HTR-8/SVneo (cell line): ENCODE measurements at regions not wholly inside any gene's neighbourhood (a gene's known extent, or its start where the extent isn't known, plus 50 kb on each side); places are given as distances from the start of the nearest gene placed in this dataset.
"Not testable (repeated sequence)": the region's sequence is repeated elsewhere in the genome, so short reads cannot be mapped to it uniquely, and the experiment has no call there.

Experiments used
- DNase-seq: peaks from one replicate; pipeline ENCODE4 v3.0.0; 2011; ENCODE audit warnings: low spot score, mixed read lengths; ENCODE audit not compliant: insufficient read length
- FAIRE-seq: peaks from 2 replicates; lab custom pipeline; 2011; peaks lifted over from hg19 to GRCh38; lab: Jason Lieb, UNC

GRCh38 chr16:72658888-72659717 is 388.8 kb downstream of the ZFHX3 start:
- no peak for FAIRE-seq

GRCh38 chr16:72657791-72658190 is 390.1 kb downstream of the ZFHX3 start:
- no peak for FAIRE-seq

More at GRCh38 chr16:72658888-72659717, 388.8 kb downstream of the ZFHX3 start:
- no peak for DNase-seq

GRCh38 chr16:72657164-72657563 is 390.8 kb downstream of the ZFHX3 start:
- FAIRE-seq, result no peak
- DNase-seq, result no peak

More at GRCh38 chr16:72657791-72658190, 390.1 kb downstream of the ZFHX3 start:
- DNase-seq, result no peak

- DNase-seq (no peak), FAIRE-seq (no peak)
These were observed 393.4 kb downstream of the ZFHX3 start for GRCh38 chr16:72654535-72654934.

DNA sequence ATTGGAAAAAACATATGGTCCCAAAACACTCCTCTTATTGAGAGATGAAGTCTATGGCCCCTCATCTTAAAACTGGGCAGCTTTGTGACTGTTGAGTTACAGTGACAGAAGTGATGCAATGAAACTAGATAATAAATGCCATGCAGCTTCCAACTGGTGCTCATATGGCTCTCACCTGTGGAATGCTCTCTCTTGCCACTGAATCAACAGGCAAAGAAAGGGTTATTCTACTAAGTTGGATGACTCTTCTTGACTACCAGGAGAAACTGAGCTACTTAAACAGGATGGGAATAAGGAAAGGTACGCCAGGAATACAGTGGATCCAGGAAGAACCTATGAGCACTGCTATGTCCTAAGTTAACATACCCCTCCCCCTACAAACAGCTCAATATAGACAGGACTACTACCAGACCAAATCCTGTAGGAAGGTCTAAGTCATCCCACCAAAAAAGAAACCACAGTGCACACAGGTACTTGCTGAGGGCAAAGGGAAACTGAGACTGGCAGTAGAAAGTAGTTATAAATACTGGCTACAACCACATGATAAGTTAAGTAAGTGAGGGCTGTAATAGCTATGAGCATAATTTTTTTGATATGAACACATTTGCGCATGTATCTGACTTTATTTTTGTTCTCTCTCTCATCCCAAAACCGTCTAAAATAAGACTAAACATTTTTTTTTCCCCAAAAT is 398.5 kb downstream of the ZFHX3 start:
- FAIRE-seq (no peak), DNase-seq (no peak)

- no peak for FAIRE-seq
- no peak for DNase-seq
These were observed 401.3 kb downstream of the ZFHX3 start for GRCh38 chr16:72646615-72647014.

- no peak for FAIRE-seq
These were observed 402.4 kb downstream of the ZFHX3 start for GRCh38 chr16:72645538-72645937.

DNA sequence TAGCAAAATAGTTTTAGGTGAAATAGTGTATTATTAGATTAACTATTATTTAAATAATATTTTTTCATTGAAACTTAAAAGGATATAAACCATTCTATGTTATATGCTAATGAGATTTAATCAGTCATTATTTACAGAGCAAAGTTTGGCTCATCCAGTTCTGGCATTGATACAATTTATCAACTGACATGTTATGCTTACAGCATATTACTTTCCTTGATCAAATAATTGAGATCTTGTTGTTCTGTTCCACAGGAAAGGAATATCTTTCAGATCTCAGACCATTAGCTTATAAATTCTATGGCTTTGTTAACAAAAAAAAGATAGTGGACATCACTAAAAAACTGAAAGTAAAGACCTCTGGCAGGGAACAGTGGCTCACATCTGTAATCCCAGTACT is 403.0 kb downstream of the ZFHX3 start:
- FAIRE-seq, result no peak
- no peak for DNase-seq

More at GRCh38 chr16:72645538-72645937, 402.4 kb downstream of the ZFHX3 start:
- no peak for DNase-seq

GRCh38 chr16:72639494-72639893 is 408.4 kb downstream of the ZFHX3 start:
- FAIRE-seq, result no peak
- no peak for DNase-seq

DNA sequence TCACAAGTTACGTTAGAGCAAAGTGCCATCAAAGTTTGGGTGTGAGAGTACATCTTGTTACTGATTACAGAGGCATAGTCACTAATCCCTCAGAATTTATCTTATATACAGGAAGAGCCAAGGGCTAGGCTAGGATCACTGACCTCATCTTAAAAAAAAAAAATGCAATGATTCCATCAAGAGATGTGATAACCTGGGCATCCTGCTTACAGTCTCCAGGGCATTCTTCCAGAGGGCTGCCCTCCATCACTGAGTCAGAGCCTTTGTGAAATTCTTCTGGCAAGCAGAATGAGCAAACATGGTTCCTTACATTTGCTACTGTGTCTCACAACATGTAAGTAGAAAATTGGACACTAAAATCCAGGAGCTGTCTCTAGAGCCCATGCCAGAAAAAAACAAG is 410.6 kb downstream of the ZFHX3 start:
- peak; percentile 49 for FAIRE-seq

DNA sequence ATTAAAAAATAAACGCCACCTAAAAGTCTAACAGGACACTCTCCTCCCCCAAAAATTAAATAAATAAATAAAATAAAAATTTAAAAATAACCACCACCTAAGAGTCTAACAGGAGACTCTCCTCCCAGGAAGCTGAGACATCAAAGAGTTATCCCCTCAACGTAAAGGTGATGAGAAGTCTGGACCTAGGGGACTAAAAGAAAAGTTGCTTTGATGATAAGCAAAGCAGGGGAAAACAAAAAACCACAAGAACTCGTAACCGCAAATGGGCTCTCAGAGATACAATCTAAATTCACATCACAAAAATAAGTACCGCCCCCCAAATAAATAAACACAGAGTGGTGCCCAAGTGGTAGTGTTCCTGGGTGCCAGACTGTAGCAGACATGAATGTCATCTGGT is 412.2 kb downstream of the ZFHX3 start:
- FAIRE-seq (no peak), DNase-seq (no peak)

More for the DNA sequence above, 410.6 kb downstream of the ZFHX3 start:
- DNase-seq, result peak; percentile 54

- FAIRE-seq (peak; percentile 46), DNase-seq (peak; percentile 10)
These were observed 412.8 kb downstream of the ZFHX3 start for GRCh38 chr16:72635104-72635503.

DNA sequence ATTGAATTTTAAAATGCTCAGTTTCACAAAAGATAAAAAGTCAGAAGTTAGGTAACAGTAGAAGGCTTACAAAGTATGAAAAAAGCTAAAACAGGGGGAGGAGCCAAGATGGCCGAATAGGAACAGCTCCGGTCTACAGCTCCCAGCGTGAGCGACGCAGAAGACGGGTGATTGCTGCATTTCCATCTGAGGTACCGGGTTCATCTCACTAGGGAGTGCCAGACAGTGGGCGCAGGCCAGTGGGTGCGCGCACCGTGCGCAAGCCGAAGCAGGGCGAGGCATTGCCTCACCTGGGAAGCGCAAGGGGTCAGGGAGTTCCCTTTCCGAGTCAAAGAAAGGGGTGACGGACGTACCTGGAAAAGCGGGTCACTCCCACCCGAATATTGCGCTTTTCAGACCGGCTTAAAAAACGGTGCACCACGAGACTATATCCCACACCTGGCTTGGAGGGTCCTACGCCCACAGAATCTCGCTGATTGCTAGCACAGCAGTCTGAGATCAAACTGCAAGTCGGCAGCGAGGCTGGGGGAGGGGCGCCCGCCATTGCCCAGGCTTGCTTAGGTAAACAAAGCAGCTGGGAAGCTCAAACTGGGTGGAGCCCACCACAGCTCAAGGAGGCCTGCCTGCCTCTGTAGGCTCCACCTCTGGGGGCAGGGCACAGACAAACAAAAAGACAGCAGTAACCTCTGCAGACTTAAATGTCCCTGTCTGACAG is 420.6 kb downstream of the ZFHX3 start:
- DNase-seq, FAIRE-seq: not testable (repeated sequence)

DNA sequence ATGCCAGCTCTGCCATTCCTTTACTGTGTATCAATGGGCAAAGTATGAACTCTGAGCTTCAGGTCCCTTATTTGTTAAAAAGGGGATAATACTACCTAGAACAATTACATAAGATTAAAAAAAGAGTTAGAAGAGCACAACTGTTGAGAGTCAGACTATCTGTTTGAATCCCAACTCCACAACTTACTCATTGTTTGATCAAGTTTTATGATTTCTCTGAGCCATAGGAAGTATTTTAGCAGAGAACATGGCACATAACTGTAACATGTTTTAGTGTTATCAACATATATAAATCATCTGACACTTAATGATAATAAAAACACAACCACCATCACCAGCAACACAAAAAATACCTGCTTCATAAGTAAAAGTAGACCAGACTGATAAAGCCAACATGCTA is 421.3 kb downstream of the ZFHX3 start:
- no peak for DNase-seq
- FAIRE-seq, result no peak

DNA sequence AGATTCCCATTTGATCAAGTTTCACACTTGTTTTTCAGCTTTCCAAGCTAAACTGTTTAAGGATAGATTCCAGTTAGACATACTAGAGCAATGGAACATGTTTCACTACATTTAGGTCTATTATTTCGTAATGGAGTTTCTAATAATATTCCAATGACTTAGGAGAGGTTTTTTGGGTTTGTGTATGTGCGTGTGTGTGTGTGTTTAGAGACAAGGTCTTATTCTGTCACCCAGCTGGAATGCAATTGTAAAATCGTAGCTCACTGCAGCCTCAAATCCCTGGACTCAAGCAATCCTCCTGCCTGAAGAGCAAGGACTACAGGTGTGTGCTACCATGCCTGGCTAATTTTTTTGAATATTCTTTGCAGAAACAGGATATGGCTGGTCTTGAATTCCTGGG is 426.3 kb downstream of the ZFHX3 start:
- FAIRE-seq, result no peak

GRCh38 chr16:72620853-72621252 is 427.1 kb downstream of the ZFHX3 start:
- no peak for DNase-seq

More for the DNA sequence above, 426.3 kb downstream of the ZFHX3 start:
- no peak for DNase-seq

DNA sequence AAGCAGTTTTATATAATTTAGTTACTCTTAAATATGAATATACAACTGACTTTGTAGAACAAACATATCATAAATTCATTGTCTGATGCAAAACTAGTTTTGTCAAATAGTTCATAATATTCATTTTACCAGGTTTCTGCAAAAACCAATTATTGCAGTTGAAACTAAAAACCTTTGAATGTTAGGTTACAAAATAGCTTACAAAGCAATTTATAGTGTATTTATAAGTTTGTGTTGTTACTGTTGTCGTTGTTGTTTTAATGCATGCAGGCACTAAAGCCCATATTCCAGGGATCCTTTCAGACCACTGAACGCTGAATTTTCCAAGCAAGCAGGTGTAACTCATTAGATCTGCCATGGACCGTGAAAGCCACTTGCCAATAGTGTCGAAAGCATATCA is 427.6 kb downstream of the ZFHX3 start:
- FAIRE-seq (no peak), DNase-seq (no peak)

More at GRCh38 chr16:72620853-72621252, 427.1 kb downstream of the ZFHX3 start:
- no peak for FAIRE-seq

DNA sequence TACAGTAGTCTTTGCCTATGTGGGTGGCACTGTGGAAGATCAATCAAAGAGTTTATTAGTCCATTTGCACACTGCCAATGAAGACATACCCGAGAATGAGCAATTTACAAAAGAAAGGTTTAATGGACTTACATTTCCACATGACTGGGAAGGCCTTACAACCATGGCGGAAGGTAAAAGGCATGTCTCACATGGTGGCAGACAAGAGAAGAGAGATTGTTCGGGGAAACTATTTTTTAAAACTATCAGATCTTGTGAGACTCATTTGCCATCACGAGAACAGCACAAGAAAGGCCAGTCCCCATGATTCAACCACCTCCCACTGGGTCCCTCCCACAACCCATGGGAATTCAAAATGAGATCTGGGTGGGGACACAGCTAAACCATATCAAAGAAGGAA is 432.1 kb downstream of the ZFHX3 start:
- DNase-seq (no peak), FAIRE-seq (no peak)

DNA sequence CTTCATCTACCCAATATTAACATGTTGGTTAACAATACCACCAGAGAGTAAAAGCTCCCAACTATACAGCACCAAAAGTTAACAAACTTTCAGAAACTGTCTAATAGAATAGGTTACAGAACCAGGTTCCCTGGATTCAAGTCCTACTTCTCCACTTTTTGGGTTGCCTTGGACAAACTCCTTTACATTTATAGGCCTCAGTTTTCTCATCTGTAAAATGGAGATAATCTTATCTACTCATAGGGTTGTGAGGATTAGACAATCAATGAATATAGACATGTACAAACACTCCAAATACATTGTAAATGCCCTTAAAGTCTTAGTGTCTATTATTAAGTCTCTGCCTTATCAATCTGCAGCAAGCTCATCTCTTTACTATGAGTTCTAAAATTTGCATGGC is 435.2 kb downstream of the ZFHX3 start:
- FAIRE-seq (no peak), DNase-seq (no peak)

- no peak for FAIRE-seq
- no peak for DNase-seq
These were observed 435.7 kb downstream of the ZFHX3 start for GRCh38 chr16:72612256-72612655.

- FAIRE-seq (no peak), DNase-seq (no peak)
These were observed 438.0 kb upstream of the PMFBP1 start for GRCh38 chr16:72609933-72610332.
